Smooth muscle cell (in vitro differentiated cells): ENCODE measurements at regions not wholly inside any gene's neighbourhood (a gene's known extent, or its start where the extent isn't known, plus 50 kb on each side); places are given as distances from the start of the nearest gene placed in this dataset.

Source experiments
- DNase-seq: peaks from one replicate; lab custom pipeline; 2025; ENCODE audit not compliant: unreplicated experiment; lab: John Stamatoyannopoulos, UW
- H2AFZ ChIP-seq: fragments of 200-600 bp; sonication (generic); 2 replicates; pipeline ENCODE4 v1.6.0; 2016; ENCODE audit warnings: antibody characterized with exemption, low read depth, mild to moderate bottlenecking
- H3F3A ChIP-seq: fragments of 200-600 bp; sonication (generic); 2 replicates; pipeline ENCODE4 v1.6.0; 2017; ENCODE audit warnings: antibody characterized with exemption, low read depth
- H3K27ac ChIP-seq: fragments of 200-600 bp; sonication (generic); 2 replicates; pipeline ENCODE4 v1.5.1; 2016; ENCODE audit warnings: low read depth, mild to moderate bottlenecking
- H3K27me3 ChIP-seq: fragments of 200-600 bp; sonication (generic); 2 replicates; pipeline ENCODE4 v1.6.1; 2016; ENCODE audit warnings: low read depth, mild to moderate bottlenecking
- H3K36me3 ChIP-seq: fragments of 200-600 bp; sonication (generic); 2 replicates; pipeline ENCODE4 v1.5.1; 2016; ENCODE audit warnings: low read depth
- H3K4me1 ChIP-seq: fragments of 200-600 bp; sonication (generic); 2 replicates; pipeline ENCODE4 v1.5.1; 2016; ENCODE audit warnings: low read depth
- H3K4me2 ChIP-seq: fragments of 200-600 bp; sonication (generic); 2 replicates; pipeline ENCODE4 v1.6.0; 2016; ENCODE audit warnings: mild to moderate bottlenecking
- H3K4me3 ChIP-seq: fragments of 200-600 bp; sonication (generic); 2 replicates; pipeline ENCODE4 v1.5.1; 2016; ENCODE audit warnings: mild to moderate bottlenecking
- H3K79me2 ChIP-seq: fragments of 200-600 bp; sonication (generic); 2 replicates; pipeline ENCODE4 v1.6.0; 2016; ENCODE audit warnings: low read depth, mild to moderate bottlenecking
- H3K9ac ChIP-seq: fragments of 200-600 bp; sonication (generic); 2 replicates; pipeline ENCODE4 v1.6.0; 2016; ENCODE audit warnings: low read depth
- H3K9me3 ChIP-seq: fragments of 200-600 bp; sonication (generic); replicated peaks from 2 replicates; pipeline ENCODE4 v1.5.1; 2016; ENCODE audit warnings: low read depth
- H4K20me1 ChIP-seq: fragments of 200-600 bp; sonication (generic); 2 replicates; pipeline ENCODE4 v1.6.0; 2016; ENCODE audit warnings: low read depth
- WGBS: methylation state at CpG from one replicate; pipeline ENCODE4 v1.1.7; 2016; ENCODE audit warnings: low lambda C conversion rate; 5-methylcytosine and 5-hydroxymethylcytosine counted together
- TF ChIP-seq, protein P1 (sequence below): fragments of 200-600 bp; sonication (generic); IDR thresholded peaks from 2 replicates; pipeline ENCODE4 v1.5.1; 2017; ENCODE audit warnings: borderline replicate concordance, mild to moderate bottlenecking, antibody characterized with exemption; ENCODE audit not compliant: insufficient read depth, poor library complexity, severe bottlenecking

DNA sequence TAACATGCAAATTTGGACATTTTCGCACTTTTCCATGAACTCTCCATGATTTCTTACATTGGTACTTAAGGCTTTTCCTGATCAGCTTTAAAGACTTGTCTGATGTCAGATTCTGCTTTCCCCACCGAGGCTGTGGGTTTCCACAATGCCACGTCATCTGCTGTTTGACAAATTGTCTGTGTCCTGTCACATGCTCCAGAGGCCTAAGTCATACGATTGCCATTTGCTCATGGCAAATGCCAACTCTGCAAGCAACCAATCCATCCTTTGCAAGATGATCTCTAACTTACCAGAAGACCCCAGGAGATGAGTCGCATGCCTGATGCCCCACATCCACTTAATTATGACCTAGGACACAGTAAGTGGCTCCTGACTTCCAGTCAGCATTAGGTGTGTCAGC lies 556.5 kb downstream of the BMP2 start:
- Histone ChIP-seq H3K9ac (no peak overlapping the region), H3K27me3 (no peaks in the 10 kb centered on the region), H3K27ac (no peak overlapping the region), H3K79me2 (no peaks in the 10 kb centered on the region), H3K4me3 (no peak overlapping the region), H3K36me3 (no peaks in the 10 kb centered on the region), H2AFZ (no peak overlapping the region), H3K9me3 (no peaks in the 10 kb centered on the region), H4K20me1 (no peaks in the 10 kb centered on the region), H3F3A (no peaks in the 10 kb centered on the region), H3K4me1 (no peaks in the 10 kb centered on the region), H3K4me2 (no peak overlapping the region)
- DNase-seq, result no peak
- 88% methylated on average over 5 of the region's 5 CpGs for WGBS
- TF ChIP-seq, protein P1, sequence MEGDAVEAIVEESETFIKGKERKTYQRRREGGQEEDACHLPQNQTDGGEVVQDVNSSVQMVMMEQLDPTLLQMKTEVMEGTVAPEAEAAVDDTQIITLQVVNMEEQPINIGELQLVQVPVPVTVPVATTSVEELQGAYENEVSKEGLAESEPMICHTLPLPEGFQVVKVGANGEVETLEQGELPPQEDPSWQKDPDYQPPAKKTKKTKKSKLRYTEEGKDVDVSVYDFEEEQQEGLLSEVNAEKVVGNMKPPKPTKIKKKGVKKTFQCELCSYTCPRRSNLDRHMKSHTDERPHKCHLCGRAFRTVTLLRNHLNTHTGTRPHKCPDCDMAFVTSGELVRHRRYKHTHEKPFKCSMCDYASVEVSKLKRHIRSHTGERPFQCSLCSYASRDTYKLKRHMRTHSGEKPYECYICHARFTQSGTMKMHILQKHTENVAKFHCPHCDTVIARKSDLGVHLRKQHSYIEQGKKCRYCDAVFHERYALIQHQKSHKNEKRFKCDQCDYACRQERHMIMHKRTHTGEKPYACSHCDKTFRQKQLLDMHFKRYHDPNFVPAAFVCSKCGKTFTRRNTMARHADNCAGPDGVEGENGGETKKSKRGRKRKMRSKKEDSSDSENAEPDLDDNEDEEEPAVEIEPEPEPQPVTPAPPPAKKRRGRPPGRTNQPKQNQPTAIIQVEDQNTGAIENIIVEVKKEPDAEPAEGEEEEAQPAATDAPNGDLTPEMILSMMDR, result no peak

DNA sequence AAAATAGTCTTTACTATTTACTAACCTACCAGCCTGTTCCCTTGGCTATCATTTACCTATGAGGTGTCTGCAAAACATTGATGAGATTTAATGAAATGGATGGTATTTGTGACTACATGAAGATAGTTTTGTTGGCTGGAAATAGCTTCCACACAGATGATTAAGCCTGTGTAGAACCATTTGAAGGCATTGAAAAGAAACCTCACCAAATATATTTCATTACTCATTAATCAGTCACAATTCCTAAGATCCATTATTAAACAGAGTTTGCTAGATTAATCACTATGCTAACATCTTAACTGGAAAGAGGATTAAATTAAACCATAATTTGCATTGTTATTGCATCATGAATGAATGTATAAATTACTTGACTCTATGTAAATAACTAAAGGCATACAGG lies 560.3 kb downstream of the BMP2 start:
- Histone ChIP-seq H3K36me3 (no peaks in the 10 kb centered on the region), H3K27me3 (no peaks in the 10 kb centered on the region), H3K9ac (no peak overlapping the region), H3K9me3 (no peaks in the 10 kb centered on the region), H2AFZ (no peak overlapping the region), H3K4me1 (no peaks in the 10 kb centered on the region), H3K27ac (no peak overlapping the region), H3F3A (no peaks in the 10 kb centered on the region), H4K20me1 (no peaks in the 10 kb centered on the region), H3K4me3 (no peak overlapping the region), H3K79me2 (no peaks in the 10 kb centered on the region), H3K4me2 (no peak overlapping the region)
- TF ChIP-seq, protein P1, result no peak
- DNase-seq, result no peak

GRCh38 chr20:7330850-7331249 lies 563.4 kb downstream of the BMP2 start:
- no peak for DNase-seq
- H3K27me3 ChIP-seq, result no peaks in the 10 kb centered on the region
- no peaks in the 10 kb centered on the region for H4K20me1 ChIP-seq
- TF ChIP-seq, protein P1, result no peak
- H3F3A ChIP-seq, result no peaks in the 10 kb centered on the region
- no peaks in the 10 kb centered on the region for H3K79me2 ChIP-seq
- no peak overlapping the region for H3K4me2 ChIP-seq
- no peak overlapping the region for H2AFZ ChIP-seq
- no peaks in the 10 kb centered on the region for H3K36me3 ChIP-seq
- no peak overlapping the region for H3K9ac ChIP-seq
- H3K4me3 ChIP-seq, result no peak overlapping the region
- H3K27ac ChIP-seq, result no peak overlapping the region
- no peaks in the 10 kb centered on the region for H3K9me3 ChIP-seq
- 86% methylated on average over 4 of the region's 4 CpGs for WGBS
- H3K4me1 ChIP-seq, result no peaks in the 10 kb centered on the region

DNA sequence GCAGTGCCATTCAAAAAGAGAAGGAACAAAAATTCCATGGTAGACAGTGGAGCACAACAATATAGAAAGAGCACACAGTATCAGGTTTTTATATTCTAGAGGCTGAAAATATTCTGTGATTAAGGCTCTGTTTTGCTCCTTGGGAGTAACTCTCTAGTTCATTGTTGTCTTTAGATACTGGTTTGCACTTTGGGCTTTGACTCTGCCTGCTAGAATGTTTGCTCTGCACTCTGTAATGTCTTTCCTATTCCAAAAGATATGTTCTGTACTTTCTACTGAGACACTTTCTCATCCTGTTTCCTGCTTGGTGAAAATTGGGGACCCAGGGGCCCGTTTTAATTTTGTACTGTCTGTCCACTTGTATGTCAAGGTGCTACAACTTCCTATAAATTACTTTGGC lies 564.7 kb downstream of the BMP2 start:
- Histone ChIP-seq H3K9ac (no peak overlapping the region), H3K36me3 (no peaks in the 10 kb centered on the region), H3K4me1 (no peaks in the 10 kb centered on the region), H3K79me2 (no peaks in the 10 kb centered on the region), H3K9me3 (no peaks in the 10 kb centered on the region), H3K27ac (no peak overlapping the region), H3K4me3 (no peak overlapping the region), H4K20me1 (no peaks in the 10 kb centered on the region), H3F3A (no peaks in the 10 kb centered on the region), H2AFZ (no peak overlapping the region), H3K4me2 (no peak overlapping the region), H3K27me3 (no peaks in the 10 kb centered on the region)
- TF ChIP-seq, protein P1, result no peak
- 65% methylated on average over 1 of the region's 1 CpG for WGBS
- DNase-seq, result no peak
